Astrocyte (in vitro differentiated cells and primary cell): ENCODE measurements at regions not wholly inside any gene's neighbourhood (a gene's known extent, or its start where the extent isn't known, plus 50 kb on each side); places are given as distances from the start of the nearest gene placed in this dataset.

ENCODE experiments used
- EZH2 ChIP-seq: IDR thresholded peaks from 2 replicates; pipeline ENCODE4 v1.6.1; 2012; ENCODE audit warnings: mild to moderate bottlenecking, low read length, inconsistent platforms; ENCODE audit not compliant: insufficient read depth
- TF ChIP-seq, protein P1 (sequence below): IDR thresholded peaks from 2 replicates; pipeline ENCODE4 v1.5.1; 2011; ENCODE audit warnings: low read depth, mild to moderate bottlenecking, inconsistent platforms, low read length, moderate library complexity; ENCODE audit not compliant: insufficient read depth

DNA sequence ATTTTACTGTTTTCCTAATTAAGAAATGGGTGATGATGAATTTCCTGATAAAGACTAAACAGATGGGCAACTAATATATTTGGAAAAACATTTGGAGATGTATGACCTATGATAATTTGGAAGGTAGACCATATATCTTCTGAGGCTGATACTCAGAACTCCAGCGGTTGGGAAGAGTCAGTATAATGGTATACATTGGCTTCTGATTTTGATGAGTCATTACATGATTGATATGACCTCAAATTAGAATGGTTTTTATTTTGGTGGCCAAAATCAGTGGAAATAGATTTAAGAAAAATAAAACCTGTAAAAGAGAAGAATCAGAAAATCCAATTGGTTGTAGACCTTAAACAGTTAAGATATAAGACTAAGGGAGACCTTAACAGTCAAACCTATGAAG is 496.4 kb upstream of the ALCAM start:
- TF ChIP-seq, protein P1, sequence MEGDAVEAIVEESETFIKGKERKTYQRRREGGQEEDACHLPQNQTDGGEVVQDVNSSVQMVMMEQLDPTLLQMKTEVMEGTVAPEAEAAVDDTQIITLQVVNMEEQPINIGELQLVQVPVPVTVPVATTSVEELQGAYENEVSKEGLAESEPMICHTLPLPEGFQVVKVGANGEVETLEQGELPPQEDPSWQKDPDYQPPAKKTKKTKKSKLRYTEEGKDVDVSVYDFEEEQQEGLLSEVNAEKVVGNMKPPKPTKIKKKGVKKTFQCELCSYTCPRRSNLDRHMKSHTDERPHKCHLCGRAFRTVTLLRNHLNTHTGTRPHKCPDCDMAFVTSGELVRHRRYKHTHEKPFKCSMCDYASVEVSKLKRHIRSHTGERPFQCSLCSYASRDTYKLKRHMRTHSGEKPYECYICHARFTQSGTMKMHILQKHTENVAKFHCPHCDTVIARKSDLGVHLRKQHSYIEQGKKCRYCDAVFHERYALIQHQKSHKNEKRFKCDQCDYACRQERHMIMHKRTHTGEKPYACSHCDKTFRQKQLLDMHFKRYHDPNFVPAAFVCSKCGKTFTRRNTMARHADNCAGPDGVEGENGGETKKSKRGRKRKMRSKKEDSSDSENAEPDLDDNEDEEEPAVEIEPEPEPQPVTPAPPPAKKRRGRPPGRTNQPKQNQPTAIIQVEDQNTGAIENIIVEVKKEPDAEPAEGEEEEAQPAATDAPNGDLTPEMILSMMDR: no peak
- no peak for TF ChIP-seq EZH2
